GM23338 (cell line): ENCODE measurements at regions not wholly inside any gene's neighbourhood (a gene's known extent, or its start where the extent isn't known, plus 50 kb on each side); places are given as distances from the start of the nearest gene placed in this dataset.

Experiments
- CREB1 ChIP-seq: fragments of 250-450 bp; sonication (Bioruptor Pico); IDR thresholded peaks from 2 replicates; pipeline ENCODE4 v1.5.0; 2020; ENCODE audit warnings: low read depth, mild to moderate bottlenecking, moderate library complexity
- TF ChIP-seq, protein P1 (sequence below), 2 experiments: fragments of 200-600 bp in 1 of 2; sonication (generic) in 1 of 2; conservative IDR thresholded peaks; 2 replicates each; pipeline versions ENCODE4 v1.5.1 to v1.6.1; 2016 to 2017; ENCODE audit warnings: antibody characterized with exemption in 2 of 2, low read depth in 2 of 2, mild to moderate bottlenecking in 2 of 2, moderate library complexity in 1 of 2

DNA sequence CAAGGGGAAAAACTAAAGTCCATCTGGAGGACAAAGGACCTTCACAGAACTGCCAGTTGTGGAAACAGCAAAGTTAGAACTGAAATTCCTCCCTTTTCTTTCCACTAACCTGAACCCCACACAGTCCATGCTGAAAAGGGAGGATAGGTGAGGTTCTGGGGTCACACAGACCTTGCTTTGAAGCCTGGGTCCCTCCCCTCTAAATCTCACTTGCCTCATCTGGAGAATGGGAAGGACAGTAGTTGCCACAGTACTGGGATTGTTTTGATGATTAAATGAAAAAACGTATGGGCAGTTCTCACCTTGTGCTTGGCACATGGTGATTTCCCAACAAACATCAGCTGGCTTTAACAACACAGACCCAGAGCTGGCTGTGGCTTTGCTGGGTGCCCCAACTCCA is 166.4 kb upstream of the LRIG1 start:
- TF ChIP-seq, protein P1, sequence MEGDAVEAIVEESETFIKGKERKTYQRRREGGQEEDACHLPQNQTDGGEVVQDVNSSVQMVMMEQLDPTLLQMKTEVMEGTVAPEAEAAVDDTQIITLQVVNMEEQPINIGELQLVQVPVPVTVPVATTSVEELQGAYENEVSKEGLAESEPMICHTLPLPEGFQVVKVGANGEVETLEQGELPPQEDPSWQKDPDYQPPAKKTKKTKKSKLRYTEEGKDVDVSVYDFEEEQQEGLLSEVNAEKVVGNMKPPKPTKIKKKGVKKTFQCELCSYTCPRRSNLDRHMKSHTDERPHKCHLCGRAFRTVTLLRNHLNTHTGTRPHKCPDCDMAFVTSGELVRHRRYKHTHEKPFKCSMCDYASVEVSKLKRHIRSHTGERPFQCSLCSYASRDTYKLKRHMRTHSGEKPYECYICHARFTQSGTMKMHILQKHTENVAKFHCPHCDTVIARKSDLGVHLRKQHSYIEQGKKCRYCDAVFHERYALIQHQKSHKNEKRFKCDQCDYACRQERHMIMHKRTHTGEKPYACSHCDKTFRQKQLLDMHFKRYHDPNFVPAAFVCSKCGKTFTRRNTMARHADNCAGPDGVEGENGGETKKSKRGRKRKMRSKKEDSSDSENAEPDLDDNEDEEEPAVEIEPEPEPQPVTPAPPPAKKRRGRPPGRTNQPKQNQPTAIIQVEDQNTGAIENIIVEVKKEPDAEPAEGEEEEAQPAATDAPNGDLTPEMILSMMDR (conservative IDR thresholded peaks at IDR 0.05; ENCODE audit: low read depth in 2 of 2): no peak
- no peak for TF ChIP-seq CREB1
